BJ (cell line): ENCODE measurements at regions not wholly inside any gene's neighbourhood (a gene's known extent, or its start where the extent isn't known, plus 50 kb on each side); places are given as distances from the start of the nearest gene placed in this dataset.

Source experiments
- CTCF ChIA-PET: fragments of 350-600 bp; formaldehyde crosslinking; extraction: SDS; loops from one replicate; lab custom pipeline; 2021; ENCODE audit warnings: antibody characterized with exemption, inconsistent platforms; lab: Yijun Ruan, JAX
- POLR2A ChIA-PET: fragments of 300-600 bp; sonication (Branson Sonifier 250); formaldehyde crosslinking; extraction: SDS; loops from one replicate; lab custom pipeline; 2021; ENCODE audit warnings: antibody characterized with exemption; lab: Charles Lee
- DNase-seq: peaks from one replicate; pipeline ENCODE4 v3.0.0-alpha.2; 2011; ENCODE audit warnings: low read depth
- H3K27me3 ChIP-seq: 2 replicates; pipeline ENCODE4 v1.6.0; 2011; ENCODE audit warnings: low read length; ENCODE audit not compliant: control insufficient read depth, insufficient read depth
- H3K36me3 ChIP-seq: 2 replicates; pipeline ENCODE4 v1.5.1; 2011; ENCODE audit warnings: low read length; ENCODE audit not compliant: control insufficient read depth, insufficient read depth
- H3K4me3 ChIP-seq: 2 replicates; pipeline ENCODE4 v1.5.1; 2011; ENCODE audit warnings: low read depth, mild to moderate bottlenecking, control low read depth, low read length
- TF ChIP-seq, protein P1 (sequence below): IDR thresholded peaks from 2 replicates; pipeline ENCODE4 v1.5.1; 2011; ENCODE audit warnings: low read depth, mild to moderate bottlenecking, control low read depth, inconsistent platforms, low read length, moderate library complexity; ENCODE audit not compliant: insufficient read depth

DNA sequence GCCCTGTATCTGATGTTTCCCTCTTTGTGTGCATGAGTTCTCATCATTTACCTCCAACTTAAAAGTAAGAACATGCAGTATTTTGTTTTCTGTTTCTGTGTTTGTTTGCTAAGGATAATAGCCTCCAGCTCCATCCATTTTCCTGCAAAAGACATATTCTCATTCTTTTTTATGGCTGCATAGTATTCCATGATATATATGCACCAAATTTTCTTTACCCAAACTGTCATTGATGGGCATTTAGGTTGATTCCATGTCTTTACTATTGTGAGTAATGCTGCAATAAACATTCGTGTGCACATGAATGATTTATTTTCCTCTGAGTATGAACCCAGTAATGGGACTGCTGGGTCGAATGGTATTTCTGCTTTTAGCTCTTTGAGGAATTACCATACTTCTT lies 163.4 kb downstream of the TMEM26 start:
- Histone ChIP-seq H3K27me3 (no peaks in the 10 kb centered on the region), H3K4me3 (no peak overlapping the region), H3K36me3 (no peaks in the 10 kb centered on the region)
- no peak for DNase-seq
- ChIA-PET CTCF (no interaction called here), POLR2A (no interaction called here)
- TF ChIP-seq, protein P1, sequence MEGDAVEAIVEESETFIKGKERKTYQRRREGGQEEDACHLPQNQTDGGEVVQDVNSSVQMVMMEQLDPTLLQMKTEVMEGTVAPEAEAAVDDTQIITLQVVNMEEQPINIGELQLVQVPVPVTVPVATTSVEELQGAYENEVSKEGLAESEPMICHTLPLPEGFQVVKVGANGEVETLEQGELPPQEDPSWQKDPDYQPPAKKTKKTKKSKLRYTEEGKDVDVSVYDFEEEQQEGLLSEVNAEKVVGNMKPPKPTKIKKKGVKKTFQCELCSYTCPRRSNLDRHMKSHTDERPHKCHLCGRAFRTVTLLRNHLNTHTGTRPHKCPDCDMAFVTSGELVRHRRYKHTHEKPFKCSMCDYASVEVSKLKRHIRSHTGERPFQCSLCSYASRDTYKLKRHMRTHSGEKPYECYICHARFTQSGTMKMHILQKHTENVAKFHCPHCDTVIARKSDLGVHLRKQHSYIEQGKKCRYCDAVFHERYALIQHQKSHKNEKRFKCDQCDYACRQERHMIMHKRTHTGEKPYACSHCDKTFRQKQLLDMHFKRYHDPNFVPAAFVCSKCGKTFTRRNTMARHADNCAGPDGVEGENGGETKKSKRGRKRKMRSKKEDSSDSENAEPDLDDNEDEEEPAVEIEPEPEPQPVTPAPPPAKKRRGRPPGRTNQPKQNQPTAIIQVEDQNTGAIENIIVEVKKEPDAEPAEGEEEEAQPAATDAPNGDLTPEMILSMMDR = no peak

DNA sequence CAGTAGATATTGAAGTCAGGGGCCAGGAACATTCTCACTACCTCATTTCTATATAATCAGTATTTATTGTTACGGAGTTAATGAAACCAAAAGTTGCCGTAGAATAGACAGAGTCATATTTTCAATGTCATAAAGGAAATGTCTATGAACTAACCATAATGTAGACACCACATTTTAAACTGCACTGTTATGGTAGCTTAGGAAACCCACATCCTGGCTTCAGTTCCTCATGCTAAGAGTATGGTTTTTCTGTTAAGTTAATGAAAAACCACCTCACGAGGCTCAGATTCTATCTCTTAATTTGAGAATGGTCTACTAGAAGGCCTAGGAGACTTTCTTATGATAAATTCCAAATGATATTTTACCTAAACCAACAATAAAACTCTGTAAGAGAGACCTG lies 166.5 kb downstream of the TMEM26 start:
- no peak for DNase-seq
- Histone ChIP-seq H3K36me3 (no peaks in the 10 kb centered on the region), H3K4me3 (no peak overlapping the region), H3K27me3 (no peaks in the 10 kb centered on the region)
- POLR2A ChIA-PET = no interaction called here
- TF ChIP-seq, protein P1 = no peak
- CTCF ChIA-PET = interaction anchor here (0.5 to 1.4 kb wide), 2 partner anchors 12 to 887 kb away, joined by 3 to 4 read pairs; no protein-coding TSS in a partner anchor

DNA sequence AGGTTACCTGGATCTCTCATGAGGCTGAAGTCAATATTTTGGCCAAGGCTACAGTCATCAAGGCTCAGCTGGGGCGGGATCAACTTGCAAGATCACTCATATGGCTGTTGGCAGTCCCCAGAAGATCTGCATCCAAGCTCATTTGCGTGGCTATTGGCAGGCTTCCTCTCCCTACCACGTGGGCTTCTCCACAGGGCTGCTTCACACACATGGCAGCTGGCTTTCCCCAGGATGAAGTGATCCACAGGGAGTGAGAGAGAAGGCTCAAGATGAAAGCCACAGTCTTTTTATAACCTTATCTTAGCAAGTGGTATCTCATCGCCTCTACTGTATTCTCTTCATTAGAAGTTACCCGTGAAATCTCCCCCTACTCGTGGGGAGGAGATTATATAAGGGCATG lies 167.4 kb downstream of the TMEM26 start:
- no peak for DNase-seq
- TF ChIP-seq, protein P1 = no peak

DNA sequence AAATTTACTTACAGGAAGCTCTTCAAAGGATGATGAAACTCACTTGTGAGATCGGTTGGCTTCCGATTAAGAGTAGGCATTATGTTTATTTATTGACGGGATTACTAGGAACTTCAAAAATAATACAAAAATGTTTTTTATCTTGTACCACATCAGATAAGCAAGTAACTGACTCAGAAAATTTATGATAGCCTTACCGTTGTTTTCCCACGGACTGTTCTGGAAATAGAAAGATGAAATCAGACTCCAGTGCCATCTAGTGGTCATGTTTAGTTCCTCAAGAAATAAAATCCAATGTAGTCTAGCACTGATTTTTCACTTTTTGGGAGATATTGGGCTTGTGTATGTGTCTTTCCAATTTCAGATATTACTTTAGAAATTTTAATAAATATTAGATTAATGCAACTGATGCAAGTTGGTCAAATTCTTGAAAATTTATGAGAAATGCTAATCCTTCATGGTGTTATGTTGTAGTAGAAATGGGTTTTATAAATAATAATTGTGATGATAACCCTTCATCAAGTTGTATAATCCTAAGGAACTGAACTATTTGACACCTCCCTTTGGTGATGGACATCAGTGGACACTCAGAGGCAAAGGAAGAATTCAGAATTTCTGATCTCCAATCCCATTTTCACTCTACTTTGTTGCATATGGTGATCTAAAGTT lies 168.8 kb downstream of the TMEM26 start:
- H3K27me3 ChIP-seq = no peaks in the 10 kb centered on the region
- TF ChIP-seq, protein P1 = peak; percentile 65
- H3K36me3 ChIP-seq = no peaks in the 10 kb centered on the region
- POLR2A ChIA-PET = no interaction called here
- CTCF ChIA-PET = interaction anchor here (0.6 to 1.0 kb wide), 9 partner anchors 10 to 839 kb away, joined by 3 to 5 read pairs (median 3); no protein-coding TSS in a partner anchor
- DNase-seq = peak; percentile 26
- no peak overlapping the region for H3K4me3 ChIP-seq

More for the DNA sequence above, 167.4 kb downstream of the TMEM26 start:
- CTCF ChIA-PET = interaction anchor here (0.6 to 1.4 kb wide), 4 partner anchors 9 to 467 kb away, joined by 3 to 4 read pairs (median 4); no protein-coding TSS in a partner anchor
- POLR2A ChIA-PET = no interaction called here
- Histone ChIP-seq H3K27me3 (no peaks in the 10 kb centered on the region), H3K4me3 (no peak overlapping the region), H3K36me3 (no peaks in the 10 kb centered on the region)

DNA sequence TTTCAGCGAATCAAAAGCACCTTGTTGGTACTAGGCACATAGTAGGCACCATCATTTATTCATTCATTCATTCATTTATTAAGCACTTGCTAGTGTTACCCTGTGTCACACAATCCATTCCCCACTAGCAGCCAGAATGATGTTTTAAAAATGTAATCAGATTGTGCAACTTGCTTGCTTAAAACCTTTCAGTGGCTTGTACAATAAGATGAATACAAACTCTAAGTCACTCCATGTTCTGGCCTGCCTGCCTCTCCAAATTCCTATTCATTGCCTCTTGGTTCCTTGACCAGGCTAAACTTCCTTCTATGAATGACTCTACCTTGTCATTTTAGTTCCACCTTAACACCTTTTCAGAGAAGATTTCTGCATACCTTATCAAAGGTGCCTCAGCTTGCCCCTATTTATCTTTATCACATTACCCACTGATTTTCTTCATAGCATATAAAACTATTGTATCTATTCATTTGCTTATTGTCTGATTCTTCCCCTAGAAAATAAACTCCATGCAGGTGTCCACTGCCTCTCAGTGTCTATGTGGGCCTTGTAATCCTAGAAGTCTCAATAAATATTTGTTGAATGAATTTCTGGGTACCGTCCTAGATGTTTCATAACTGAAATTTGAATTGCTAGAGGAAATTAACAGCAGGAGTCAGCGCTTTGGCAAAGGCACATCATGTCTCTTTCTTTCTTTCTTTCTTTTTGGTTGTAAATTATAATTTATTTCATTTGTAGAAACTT lies 169.5 kb downstream of the TMEM26 start:
- Histone ChIP-seq H3K36me3 (no peaks in the 10 kb centered on the region), H3K4me3 (no peak overlapping the region), H3K27me3 (no peaks in the 10 kb centered on the region)
- CTCF ChIA-PET = interaction anchor here (0.6 to 1.0 kb wide), 11 partner anchors 10 to 839 kb away, joined by 3 to 5 read pairs (median 3); no protein-coding TSS in a partner anchor
- POLR2A ChIA-PET = no interaction called here
- TF ChIP-seq, protein P1 = no peak
- DNase-seq = no peak
